Lower leg skin (tissue), 3 donors: ENCODE measurements at regions not wholly inside any gene's neighbourhood (a gene's known extent, or its start where the extent isn't known, plus 50 kb on each side); places are given as distances from the start of the nearest gene placed in this dataset.

Experiments
- CTCF ChIP-seq, 3 donors: fragments of 450-650 bp; IDR thresholded peaks; one replicate each; pipeline ENCODE4 v1.5.1; 2016; ENCODE audit warnings: antibody characterized with exemption in 3 of 3, mild to moderate bottlenecking in 3 of 3, moderate library complexity in 2 of 3
- POLR2A ChIP-seq, 2 donors: fragments of 450-650 bp; IDR thresholded peaks; one replicate each; pipeline ENCODE4 v1.6.1; 2016 to 2017; ENCODE audit warnings: antibody characterized with exemption in 2 of 2, mild to moderate bottlenecking in 1 of 2, moderate library complexity in 1 of 2

DNA sequence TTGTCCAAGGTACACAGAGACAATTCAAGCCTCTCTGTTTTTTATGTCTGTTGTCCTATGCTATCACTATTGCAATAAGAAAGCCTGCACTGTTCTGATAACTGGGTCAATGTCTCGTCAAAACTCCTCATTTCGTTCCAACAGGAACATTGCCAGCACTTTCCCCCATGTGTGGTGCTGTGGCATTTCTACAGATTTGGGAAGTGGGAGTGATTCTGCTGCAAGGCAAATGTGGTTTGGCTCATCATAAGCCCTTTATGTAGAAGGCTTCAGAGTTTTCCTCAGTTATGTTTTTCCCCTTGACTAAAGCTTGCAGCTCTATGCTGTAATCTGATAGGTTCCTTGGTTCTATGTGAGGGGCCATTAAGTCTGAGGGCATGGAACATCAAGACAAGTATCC is 324.1 kb upstream of the TCF4 start:
- TF ChIP-seq POLR2A (IDR thresholded peaks at IDR 0.05) = no peak
- no peak for TF ChIP-seq CTCF (IDR thresholded peaks at IDR 0.05)
